ENCODE measurements at regions not wholly inside any gene's neighbourhood (a gene's known extent, or its start where the extent isn't known, plus 50 kb on each side); places are given as distances from the start of the nearest gene placed in this dataset.

DNA sequence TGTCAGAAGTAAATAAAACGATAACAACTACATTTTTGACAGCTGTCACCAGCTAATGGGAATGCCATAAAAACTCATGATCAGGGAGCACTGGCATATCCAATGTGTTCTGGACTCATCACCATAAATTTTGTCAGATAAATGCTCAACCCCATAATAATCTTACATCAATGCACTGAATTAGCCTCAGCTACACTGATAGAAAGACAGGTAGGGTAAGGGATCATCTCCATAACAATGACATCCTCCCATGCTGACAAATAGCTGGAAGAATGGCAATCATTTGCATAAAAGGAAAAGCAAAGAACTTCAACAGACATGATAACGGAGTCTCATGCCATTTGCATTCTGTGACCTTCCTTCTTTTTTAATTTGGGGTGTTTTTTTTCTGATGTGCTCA is 352.8 kb upstream of the PFKP start:
- H4K91ac ChIP-seq (ENCODE audit: low read length) = no peak overlapping the region
- no peak overlapping the region for H3K23ac ChIP-seq (ENCODE audit: low read length in 2 of 2)
- no peak overlapping the region for H3K4me2 ChIP-seq (ENCODE audit: low read length, poor library complexity, severe bottlenecking)
- no peak overlapping the region for H2BK12ac ChIP-seq (ENCODE audit: low read length in 2 of 2)
- no peak overlapping the region for H2AFZ ChIP-seq (ENCODE audit: low read depth, low read length)
- DNase-seq = no peak
- H2BK120ac ChIP-seq (ENCODE audit: low read depth, low read length) = no peak overlapping the region
- no peak overlapping the region for H3K18ac ChIP-seq (ENCODE audit: low read depth in 1 of 2, low read length in 2 of 2)
- 81% methylated on average over 1 of the region's 2 CpGs for WGBS
- no peak overlapping the region for H3K4ac ChIP-seq (ENCODE audit: low read depth in 1 of 2, low read length in 2 of 2)
- H3K79me1 ChIP-seq (replicated peaks; ENCODE audit: low read length, poor library complexity, severe bottlenecking) = no peaks in the 10 kb centered on the region
- no peaks in the 10 kb centered on the region for H3K27me3 ChIP-seq (ENCODE audit: control insufficient read depth in 1 of 2, insufficient read depth in 1 of 2, low read length in 2 of 2)
- H2BK15ac ChIP-seq (ENCODE audit: low read depth, poor library complexity, severe bottlenecking) = no peak overlapping the region
- H3K36me3 ChIP-seq (ENCODE audit: control insufficient read depth in 1 of 2, insufficient read depth in 2 of 2, low read depth in 1 of 2, low read length in 2 of 2) = no peaks in the 10 kb centered on the region
- peaks cover 6% of the 10 kb centered on the region for H3K9me3 ChIP-seq (ENCODE audit: control insufficient read depth, low read length)
- H3K27ac ChIP-seq (ENCODE audit: low read length, poor library complexity, severe bottlenecking) = no peak overlapping the region
- no peak overlapping the region for H3K9ac ChIP-seq (ENCODE audit: low read length)
- H3K14ac ChIP-seq (ENCODE audit: low read length in 2 of 2) = no peak overlapping the region
- H3K4me3 ChIP-seq (ENCODE audit: insufficient read depth in 1 of 2, low read depth in 1 of 2, low read length in 2 of 2) = no peak overlapping the region
- H2BK5ac ChIP-seq (ENCODE audit: low read depth, low read length, poor library complexity, severe bottlenecking) = no peak overlapping the region
- H2AK5ac ChIP-seq (ENCODE audit: low read length, severe bottlenecking) = no peak overlapping the region
- no peaks in the 10 kb centered on the region for H3K4me1 ChIP-seq (ENCODE audit: control insufficient read depth, insufficient read depth, low read depth, low read length)
- H4K8ac ChIP-seq (ENCODE audit: low read length) = no peak overlapping the region

GRCh38 chr10:2703953-2704352 is 363.4 kb upstream of the PFKP start:
- H3K4me3 ChIP-seq (ENCODE audit: insufficient read depth in 1 of 2, low read depth in 1 of 2, low read length in 2 of 2) = no peak overlapping the region
- no peak overlapping the region for H3K18ac ChIP-seq (ENCODE audit: low read depth in 1 of 2, low read length in 2 of 2)
- no peak overlapping the region for H3K9ac ChIP-seq (ENCODE audit: low read length)
- H3K79me1 ChIP-seq (replicated peaks; ENCODE audit: low read length, poor library complexity, severe bottlenecking) = no peaks in the 10 kb centered on the region
- H2BK15ac ChIP-seq (ENCODE audit: low read depth, poor library complexity, severe bottlenecking) = no peak overlapping the region
- no peak overlapping the region for H2BK12ac ChIP-seq (ENCODE audit: low read length in 2 of 2)
- H3K23ac ChIP-seq (ENCODE audit: low read length in 2 of 2) = no peak overlapping the region
- DNase-seq = no peak
- no peak overlapping the region for H2AFZ ChIP-seq (ENCODE audit: low read depth, low read length)
- no peak overlapping the region for H3K4ac ChIP-seq (ENCODE audit: low read depth in 1 of 2, low read length in 2 of 2)
- 68% methylated on average over 3 of the region's 3 CpGs for WGBS
- H3K27me3 ChIP-seq (ENCODE audit: control insufficient read depth in 1 of 2, insufficient read depth in 1 of 2, low read length in 2 of 2) = no peaks in the 10 kb centered on the region
- no peak overlapping the region for H4K91ac ChIP-seq (ENCODE audit: low read length)
- H3K14ac ChIP-seq (ENCODE audit: low read length in 2 of 2) = no peak overlapping the region
- H3K36me3 ChIP-seq (ENCODE audit: control insufficient read depth in 1 of 2, insufficient read depth in 2 of 2, low read depth in 1 of 2, low read length in 2 of 2) = no peaks in the 10 kb centered on the region
- H3K4me1 ChIP-seq (ENCODE audit: control insufficient read depth, insufficient read depth, low read depth, low read length) = no peaks in the 10 kb centered on the region
- H2AK5ac ChIP-seq (ENCODE audit: low read length, severe bottlenecking) = no peak overlapping the region
- H2BK120ac ChIP-seq (ENCODE audit: low read depth, low read length) = no peak overlapping the region
- H2BK5ac ChIP-seq (ENCODE audit: low read depth, low read length, poor library complexity, severe bottlenecking) = no peak overlapping the region
- peaks cover 7% of the 10 kb centered on the region for H3K9me3 ChIP-seq (ENCODE audit: control insufficient read depth, low read length)
- no peak overlapping the region for H3K4me2 ChIP-seq (ENCODE audit: low read length, poor library complexity, severe bottlenecking)
- H4K8ac ChIP-seq (ENCODE audit: low read length) = no peak overlapping the region
- no peak overlapping the region for H3K27ac ChIP-seq (ENCODE audit: low read length, poor library complexity, severe bottlenecking)

- no peak overlapping the region for H2BK12ac ChIP-seq (ENCODE audit: low read length in 2 of 2)
- no peak for DNase-seq
- H4K91ac ChIP-seq (ENCODE audit: low read length) = no peak overlapping the region
- H3K4me3 ChIP-seq (ENCODE audit: insufficient read depth in 1 of 2, low read depth in 1 of 2, low read length in 2 of 2) = no peak overlapping the region
- 89% methylated on average over 11 of the region's 11 CpGs for WGBS
- no peaks in the 10 kb centered on the region for H3K79me1 ChIP-seq (replicated peaks; ENCODE audit: low read length, poor library complexity, severe bottlenecking)
- H2AK5ac ChIP-seq (ENCODE audit: low read length, severe bottlenecking) = no peak overlapping the region
- H3K18ac ChIP-seq (ENCODE audit: low read depth in 1 of 2, low read length in 2 of 2) = no peak overlapping the region
- H2AFZ ChIP-seq (ENCODE audit: low read depth, low read length) = no peak overlapping the region
- H3K9ac ChIP-seq (ENCODE audit: low read length) = no peak overlapping the region
- no peaks in the 10 kb centered on the region for H3K4me1 ChIP-seq (ENCODE audit: control insufficient read depth, insufficient read depth, low read depth, low read length)
- H3K14ac ChIP-seq (ENCODE audit: low read length in 2 of 2) = no peak overlapping the region
- H3K4ac ChIP-seq (ENCODE audit: low read depth in 1 of 2, low read length in 2 of 2) = no peak overlapping the region
- no peaks in the 10 kb centered on the region for H3K27me3 ChIP-seq (ENCODE audit: control insufficient read depth in 1 of 2, insufficient read depth in 1 of 2, low read length in 2 of 2)
- H2BK5ac ChIP-seq (ENCODE audit: low read depth, low read length, poor library complexity, severe bottlenecking) = no peak overlapping the region
- no peak overlapping the region for H4K8ac ChIP-seq (ENCODE audit: low read length)
- no peaks in the 10 kb centered on the region for H3K36me3 ChIP-seq (ENCODE audit: control insufficient read depth in 1 of 2, insufficient read depth in 2 of 2, low read depth in 1 of 2, low read length in 2 of 2)
- H3K9me3 ChIP-seq (ENCODE audit: control insufficient read depth, low read length) = no peaks in the 10 kb centered on the region
- no peak overlapping the region for H2BK15ac ChIP-seq (ENCODE audit: low read depth, poor library complexity, severe bottlenecking)
- H2BK120ac ChIP-seq (ENCODE audit: low read depth, low read length) = no peak overlapping the region
- H3K4me2 ChIP-seq (ENCODE audit: low read length, poor library complexity, severe bottlenecking) = no peak overlapping the region
- no peak overlapping the region for H3K27ac ChIP-seq (ENCODE audit: low read length, poor library complexity, severe bottlenecking)
- H3K23ac ChIP-seq (ENCODE audit: low read length in 2 of 2) = no peak overlapping the region
Observed at GRCh38 chr10:2701802-2702201, 365.5 kb upstream of the PFKP start.

GRCh38 chr10:2700626-2701305 is 366.6 kb upstream of the PFKP start:
- no peak for DNase-seq
- H2BK5ac ChIP-seq (ENCODE audit: low read depth, low read length, poor library complexity, severe bottlenecking) = no peak overlapping the region
- H2AFZ ChIP-seq (ENCODE audit: low read depth, low read length) = no peak overlapping the region
- no peak overlapping the region for H3K9ac ChIP-seq (ENCODE audit: low read length)
- no peak overlapping the region for H2AK5ac ChIP-seq (ENCODE audit: low read length, severe bottlenecking)
- no peak overlapping the region for H4K8ac ChIP-seq (ENCODE audit: low read length)
- no peak overlapping the region for H2BK12ac ChIP-seq (ENCODE audit: low read length in 2 of 2)
- no peaks in the 10 kb centered on the region for H3K4me1 ChIP-seq (ENCODE audit: control insufficient read depth, insufficient read depth, low read depth, low read length)
- H3K23ac ChIP-seq (ENCODE audit: low read length in 2 of 2) = no peak overlapping the region
- no peak overlapping the region for H3K18ac ChIP-seq (ENCODE audit: low read depth in 1 of 2, low read length in 2 of 2)
- H3K4me3 ChIP-seq (ENCODE audit: insufficient read depth in 1 of 2, low read depth in 1 of 2, low read length in 2 of 2) = no peak overlapping the region
- H2BK15ac ChIP-seq (ENCODE audit: low read depth, poor library complexity, severe bottlenecking) = no peak overlapping the region
- H3K14ac ChIP-seq (ENCODE audit: low read length in 2 of 2) = no peak overlapping the region
- H2BK120ac ChIP-seq (ENCODE audit: low read depth, low read length) = no peak overlapping the region
- no peak overlapping the region for H4K91ac ChIP-seq (ENCODE audit: low read length)
- H3K4me2 ChIP-seq (ENCODE audit: low read length, poor library complexity, severe bottlenecking) = no peak overlapping the region
- no peaks in the 10 kb centered on the region for H3K27me3 ChIP-seq (ENCODE audit: control insufficient read depth in 1 of 2, insufficient read depth in 1 of 2, low read length in 2 of 2)
- H3K27ac ChIP-seq (ENCODE audit: low read length, poor library complexity, severe bottlenecking) = no peak overlapping the region
- H3K36me3 ChIP-seq (ENCODE audit: control insufficient read depth in 1 of 2, insufficient read depth in 2 of 2, low read depth in 1 of 2, low read length in 2 of 2) = no peaks in the 10 kb centered on the region
- no peaks in the 10 kb centered on the region for H3K9me3 ChIP-seq (ENCODE audit: control insufficient read depth, low read length)
- no peak overlapping the region for H3K4ac ChIP-seq (ENCODE audit: low read depth in 1 of 2, low read length in 2 of 2)
- H3K79me1 ChIP-seq (replicated peaks; ENCODE audit: low read length, poor library complexity, severe bottlenecking) = no peaks in the 10 kb centered on the region
- WGBS = 75% methylated on average over 5 of the region's 6 CpGs

Data from mesenchymal stem cell (in vitro differentiated cells and primary cell).